HG03135 (cell line): ENCODE measurements at regions not wholly inside any gene's neighbourhood (a gene's known extent, or its start where the extent isn't known, plus 50 kb on each side); places are given as distances from the start of the nearest gene placed in this dataset.
"Not testable (repeated sequence)": the region's sequence is repeated elsewhere in the genome, so short reads cannot be mapped to it uniquely, and the experiment has no call there.

Source experiments
- ATAC-seq: cut with Tn5 transposase; IDR thresholded peaks from one replicate; pipeline ENCODE4 v1.9.1; 2021; ENCODE audit warnings: mild to moderate bottlenecking, moderate library complexity; ENCODE audit not compliant: unreplicated experiment

DNA sequence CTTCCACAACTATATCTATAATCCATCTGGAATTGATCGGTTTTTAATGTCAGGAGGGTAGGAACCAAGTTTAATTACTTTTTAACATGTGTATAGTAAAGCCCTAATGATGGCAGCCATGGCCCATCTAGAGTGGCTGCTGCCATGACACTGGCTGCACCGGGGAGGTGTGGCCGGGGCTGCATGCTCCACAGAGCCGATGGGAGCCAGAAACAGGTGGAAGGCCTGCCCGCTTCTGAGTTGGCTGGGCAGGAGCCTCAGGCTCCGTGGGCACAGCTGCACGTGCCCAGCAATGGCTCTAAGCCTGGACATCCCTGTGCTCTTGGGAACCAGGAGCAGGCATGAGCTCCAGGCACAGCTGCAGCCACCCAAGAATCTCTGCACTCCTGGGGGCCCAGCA lies 73.0 kb downstream of the GBP6 start:
- ATAC-seq = no peak

- ATAC-seq = not testable (repeated sequence)
These were observed 74.4 kb downstream of the GBP6 start for GRCh38 chr1:89438301-89438700.

GRCh38 chr1:89440911-89441310 lies 77.1 kb downstream of the GBP6 start:
- no peak for ATAC-seq

GRCh38 chr1:89444791-89445190 lies 79.8 kb upstream of the LRRC8B start:
- ATAC-seq = no peak

DNA sequence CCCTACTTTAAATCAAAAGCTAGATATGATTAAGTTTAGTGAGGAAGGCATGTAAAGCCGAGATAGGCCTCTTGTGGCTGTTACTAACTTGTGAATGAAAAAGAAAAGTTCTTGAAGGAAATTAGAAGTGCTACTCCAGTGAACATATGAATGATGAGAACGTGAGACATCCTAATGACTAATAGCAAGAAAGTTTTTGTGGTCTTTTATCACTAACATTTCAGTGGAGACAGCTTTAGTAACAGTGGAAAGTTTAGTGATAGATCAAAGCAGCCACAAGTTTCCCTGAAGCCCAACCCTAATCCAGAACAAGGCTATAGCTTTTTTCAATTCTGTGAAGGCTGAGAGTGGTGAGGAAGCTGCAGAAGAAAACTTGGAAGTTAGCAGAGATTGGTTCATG lies 73.6 kb upstream of the LRRC8B start:
- no peak for ATAC-seq

DNA sequence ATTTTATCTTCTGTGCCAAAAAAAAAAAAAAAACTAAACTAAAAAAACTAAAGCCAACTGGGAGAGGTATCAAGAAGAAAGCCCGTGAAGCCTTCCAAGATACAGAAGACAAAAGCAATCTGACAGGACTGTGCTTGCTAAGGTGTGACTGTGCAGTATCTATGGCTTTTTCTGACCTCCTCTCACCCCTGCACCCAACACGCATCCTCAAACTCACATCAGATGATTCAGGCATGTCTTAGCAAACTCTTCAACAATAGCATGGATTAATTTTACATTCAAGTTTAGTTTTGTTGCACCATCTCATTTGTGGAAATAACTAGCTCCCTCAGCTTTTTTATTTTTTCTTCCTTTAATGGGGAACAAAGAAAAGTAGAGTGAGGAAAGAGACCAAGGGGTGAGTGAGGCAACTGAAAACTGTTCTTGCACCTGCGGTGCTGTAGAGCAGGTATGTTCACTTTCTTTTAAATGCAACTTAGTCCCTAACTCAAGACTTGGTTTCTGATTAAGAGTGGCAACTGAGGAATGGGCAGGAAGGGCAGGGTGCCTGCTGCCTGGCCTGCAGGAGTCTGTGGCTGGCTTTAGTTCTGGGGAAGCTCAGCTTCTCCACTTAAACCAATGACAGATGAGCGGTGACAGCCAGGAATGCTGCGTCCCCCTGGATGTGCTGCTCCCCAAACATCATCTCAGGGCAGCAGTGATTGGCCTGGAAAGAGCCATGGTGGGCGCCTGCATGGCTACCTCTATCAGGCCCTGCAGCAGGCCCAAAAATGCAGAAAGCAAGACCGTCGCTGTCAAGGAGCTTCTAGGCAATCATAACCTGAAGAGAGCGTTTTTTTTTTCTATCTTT lies 71.3 kb upstream of the LRRC8B start:
- no peak for ATAC-seq

DNA sequence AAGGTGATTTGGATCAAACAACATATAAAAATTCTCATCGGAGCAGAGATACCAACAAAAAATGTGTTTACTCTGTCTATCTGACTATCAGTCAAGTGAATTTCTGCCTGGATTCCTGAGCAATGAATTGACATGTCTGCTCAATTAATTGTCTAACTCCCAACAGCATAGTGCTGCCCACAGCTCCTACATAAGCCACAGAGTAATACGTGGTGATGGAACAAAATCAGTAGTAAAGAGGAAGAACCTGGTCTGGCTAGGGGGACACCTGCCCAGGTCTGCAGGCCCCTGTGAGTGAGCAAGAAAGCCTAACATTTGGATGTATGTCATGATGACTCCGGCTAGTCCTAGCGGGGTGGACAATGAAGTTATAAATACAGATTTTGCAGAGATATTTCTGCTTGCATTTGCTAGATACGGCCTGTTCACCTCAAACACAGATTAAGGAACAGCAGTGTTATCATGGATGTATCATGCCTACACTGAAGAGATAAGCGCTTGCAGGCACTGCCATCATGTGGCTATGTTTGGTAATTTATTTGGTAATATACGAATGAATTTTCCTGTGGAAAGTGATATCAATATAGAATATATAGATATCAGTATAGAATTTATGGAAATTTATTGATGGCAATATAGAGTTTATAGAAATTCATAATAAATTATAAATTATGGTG lies 69.6 kb upstream of the LRRC8B start:
- peak; percentile 54 for ATAC-seq

DNA sequence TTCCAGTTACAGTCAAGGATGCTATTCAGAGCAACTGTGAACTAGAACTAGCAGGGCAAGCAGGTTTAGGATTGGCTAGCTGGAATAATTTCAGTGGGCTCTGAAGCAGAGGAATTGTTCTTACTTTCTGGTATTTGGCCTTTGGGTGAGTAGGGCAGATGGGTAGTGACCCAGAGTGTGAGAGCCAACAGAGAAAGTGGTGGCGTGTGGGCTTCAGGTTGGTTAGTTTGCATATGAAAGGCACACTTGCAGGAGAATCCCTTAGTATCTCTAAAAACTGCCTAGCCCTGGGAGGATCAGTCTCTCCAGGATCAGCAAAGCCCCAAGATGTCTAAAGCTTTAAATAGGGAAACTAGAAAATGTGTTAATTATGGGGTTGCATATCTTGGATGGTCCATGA lies 67.6 kb upstream of the LRRC8B start:
- no peak for ATAC-seq

DNA sequence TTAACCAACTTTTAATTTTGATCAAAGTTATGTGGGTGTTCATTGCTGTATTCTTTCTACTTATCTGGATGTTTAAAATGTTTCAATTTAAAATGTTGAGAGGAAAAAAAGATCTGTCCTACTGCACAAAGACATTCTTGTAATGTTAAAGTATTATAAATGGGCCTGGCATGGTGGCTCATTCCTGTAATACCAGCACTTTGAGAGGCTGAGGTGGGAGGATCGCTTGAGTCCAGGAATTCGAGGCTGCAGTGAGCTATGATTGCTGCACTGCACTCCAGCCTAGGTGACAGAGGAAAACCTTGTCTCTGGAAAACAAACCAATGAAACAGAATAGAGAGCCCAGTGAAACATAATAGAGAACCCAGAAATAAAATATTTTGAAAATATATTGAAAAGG lies 65.5 kb upstream of the LRRC8B start:
- ATAC-seq = no peak

- ATAC-seq = no peak
These were observed 64.3 kb upstream of the LRRC8B start for GRCh38 chr1:89460325-89460724.

DNA sequence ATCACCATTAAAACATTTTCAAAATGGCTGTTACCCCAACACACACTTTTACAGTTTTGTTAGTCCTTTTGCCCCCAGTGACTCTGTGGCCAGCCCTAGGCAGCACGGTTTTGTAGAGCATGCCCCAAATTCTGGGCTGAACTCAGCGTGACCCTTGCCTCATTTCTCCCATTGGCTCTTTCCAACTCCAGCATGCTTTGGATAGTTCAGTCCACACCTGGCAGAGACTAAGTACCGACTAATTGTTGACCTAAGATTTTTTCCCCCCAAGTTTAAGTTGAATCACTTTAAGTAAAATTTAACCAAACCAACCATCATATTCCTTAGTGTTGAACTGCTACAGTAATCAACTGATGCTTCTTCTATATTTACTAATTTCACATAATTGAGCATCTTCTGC lies 62.4 kb upstream of the LRRC8B start:
- ATAC-seq = no peak

GRCh38 chr1:89464008-89464407 lies 60.6 kb upstream of the LRRC8B start:
- ATAC-seq = no peak

DNA sequence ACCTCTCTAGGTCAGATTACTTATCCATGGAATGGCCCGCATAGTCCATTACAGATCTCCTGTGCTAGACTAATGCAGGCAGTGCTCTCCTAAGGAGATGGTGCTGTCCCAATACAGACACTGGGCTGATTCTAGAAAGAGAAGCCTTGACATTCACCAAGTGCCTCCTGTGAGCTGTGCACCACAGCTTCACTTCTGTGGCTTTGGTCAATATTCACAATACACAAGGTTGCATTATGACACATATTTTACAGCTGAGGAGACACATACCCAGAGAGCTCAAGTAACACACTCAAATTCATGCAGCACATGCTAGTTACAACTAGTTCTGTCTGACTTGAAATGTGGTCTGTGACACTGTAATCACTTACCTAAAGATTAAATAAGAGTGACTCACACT lies 59.4 kb upstream of the LRRC8B start:
- peak; percentile 66 for ATAC-seq

DNA sequence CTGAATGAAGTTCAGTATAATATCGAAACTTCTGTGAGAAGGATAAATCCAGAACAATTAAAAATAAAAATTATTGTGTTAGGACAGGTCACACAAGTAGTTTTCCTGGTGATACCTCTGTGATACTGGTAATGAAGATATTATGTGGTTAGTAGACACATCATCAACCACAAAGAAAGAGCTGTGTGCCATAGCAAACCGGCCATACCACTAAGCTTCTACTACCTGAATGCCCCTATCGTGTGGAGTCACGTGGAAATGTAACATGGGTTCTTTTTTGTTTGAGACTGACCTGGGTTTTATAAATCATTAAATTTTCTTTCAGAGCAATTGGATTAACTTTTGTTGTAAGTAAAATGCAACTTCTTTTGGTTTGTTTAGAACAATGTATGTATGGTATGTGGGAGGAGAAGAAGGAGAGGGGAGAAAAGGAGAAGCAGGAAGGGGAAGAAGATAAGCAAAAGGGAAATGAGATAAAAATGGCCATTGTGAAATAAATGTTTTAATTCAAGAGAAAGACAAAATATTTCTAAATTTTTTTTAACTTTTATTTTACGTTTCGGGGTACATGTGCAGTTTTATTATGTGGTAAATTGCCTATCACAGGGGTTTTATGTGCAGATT lies 58.2 kb upstream of the LRRC8B start:
- no peak for ATAC-seq

GRCh38 chr1:89472253-89472652 lies 52.4 kb upstream of the LRRC8B start:
- ATAC-seq = no peak

GRCh38 chr1:89472886-89473417 lies 51.7 kb upstream of the LRRC8B start:
- no peak for ATAC-seq
